Smooth muscle cell (in vitro differentiated cells): ENCODE measurements at regions not wholly inside any gene's neighbourhood (a gene's known extent, or its start where the extent isn't known, plus 50 kb on each side); places are given as distances from the start of the nearest gene placed in this dataset.

Source experiments
- DNase-seq: peaks from one replicate; lab custom pipeline; 2025; ENCODE audit not compliant: unreplicated experiment; lab: John Stamatoyannopoulos, UW
- H2AFZ ChIP-seq: fragments of 200-600 bp; sonication (generic); 2 replicates; pipeline ENCODE4 v1.6.0; 2016; ENCODE audit warnings: antibody characterized with exemption, low read depth, mild to moderate bottlenecking
- H3F3A ChIP-seq: fragments of 200-600 bp; sonication (generic); 2 replicates; pipeline ENCODE4 v1.6.0; 2017; ENCODE audit warnings: antibody characterized with exemption, low read depth
- H3K27ac ChIP-seq: fragments of 200-600 bp; sonication (generic); 2 replicates; pipeline ENCODE4 v1.5.1; 2016; ENCODE audit warnings: low read depth, mild to moderate bottlenecking
- H3K27me3 ChIP-seq: fragments of 200-600 bp; sonication (generic); 2 replicates; pipeline ENCODE4 v1.6.1; 2016; ENCODE audit warnings: low read depth, mild to moderate bottlenecking
- H3K36me3 ChIP-seq: fragments of 200-600 bp; sonication (generic); 2 replicates; pipeline ENCODE4 v1.5.1; 2016; ENCODE audit warnings: low read depth
- H3K4me1 ChIP-seq: fragments of 200-600 bp; sonication (generic); 2 replicates; pipeline ENCODE4 v1.5.1; 2016; ENCODE audit warnings: low read depth
- H3K4me2 ChIP-seq: fragments of 200-600 bp; sonication (generic); 2 replicates; pipeline ENCODE4 v1.6.0; 2016; ENCODE audit warnings: mild to moderate bottlenecking
- H3K4me3 ChIP-seq: fragments of 200-600 bp; sonication (generic); 2 replicates; pipeline ENCODE4 v1.5.1; 2016; ENCODE audit warnings: mild to moderate bottlenecking
- H3K79me2 ChIP-seq: fragments of 200-600 bp; sonication (generic); 2 replicates; pipeline ENCODE4 v1.6.0; 2016; ENCODE audit warnings: low read depth, mild to moderate bottlenecking
- H3K9ac ChIP-seq: fragments of 200-600 bp; sonication (generic); 2 replicates; pipeline ENCODE4 v1.6.0; 2016; ENCODE audit warnings: low read depth
- H3K9me3 ChIP-seq: fragments of 200-600 bp; sonication (generic); replicated peaks from 2 replicates; pipeline ENCODE4 v1.5.1; 2016; ENCODE audit warnings: low read depth
- H4K20me1 ChIP-seq: fragments of 200-600 bp; sonication (generic); 2 replicates; pipeline ENCODE4 v1.6.0; 2016; ENCODE audit warnings: low read depth
- WGBS: methylation state at CpG from one replicate; pipeline ENCODE4 v1.1.7; 2016; ENCODE audit warnings: low lambda C conversion rate; 5-methylcytosine and 5-hydroxymethylcytosine counted together
- TF ChIP-seq, protein P1 (sequence below): fragments of 200-600 bp; sonication (generic); IDR thresholded peaks from 2 replicates; pipeline ENCODE4 v1.5.1; 2017; ENCODE audit warnings: borderline replicate concordance, mild to moderate bottlenecking, antibody characterized with exemption; ENCODE audit not compliant: insufficient read depth, poor library complexity, severe bottlenecking

DNA sequence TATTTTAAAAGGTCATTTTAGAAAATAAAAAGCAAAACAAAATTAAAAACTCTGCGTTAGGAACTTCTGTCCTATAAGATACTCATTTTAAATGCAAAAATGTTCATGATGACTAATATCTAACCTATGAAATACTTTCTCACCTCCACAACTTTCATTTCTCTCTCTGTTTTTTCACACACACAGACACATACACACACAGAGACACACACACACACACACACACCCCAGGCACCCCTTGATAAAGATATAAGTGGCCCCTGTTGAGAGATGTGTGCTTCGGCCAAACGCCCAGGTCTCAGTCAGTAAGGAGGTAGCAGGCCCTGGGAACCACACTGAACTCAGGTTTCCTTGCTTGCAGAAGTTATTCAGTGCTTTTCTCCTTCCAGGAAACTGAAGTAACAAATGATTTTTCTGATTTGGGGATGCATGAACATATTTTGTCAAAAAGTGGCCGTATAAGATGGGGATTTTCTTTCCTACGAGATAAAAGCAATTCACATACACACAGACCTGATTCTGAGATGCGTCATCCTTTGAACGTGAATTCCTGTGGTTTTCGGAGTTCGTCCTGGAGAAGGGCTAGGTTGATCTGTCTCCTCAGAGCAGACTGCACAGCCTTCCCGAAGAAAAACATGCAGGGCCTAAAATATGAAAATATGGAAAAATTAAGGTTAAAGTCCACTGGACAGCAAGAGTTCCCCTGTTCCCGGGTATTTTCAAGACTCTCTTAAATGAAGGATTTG lies 306.8 kb upstream of the FOXQ1 start:
- H2AFZ ChIP-seq, result no peak overlapping the region
- no peaks in the 10 kb centered on the region for H3F3A ChIP-seq
- H3K4me1 ChIP-seq, result no peaks in the 10 kb centered on the region
- no peak overlapping the region for H3K4me3 ChIP-seq
- H3K27me3 ChIP-seq, result no peaks in the 10 kb centered on the region
- H3K27ac ChIP-seq, result peak overlapping the region; percentile 74
- 57% methylated on average over 11 of the region's 11 CpGs for WGBS
- H3K9ac ChIP-seq, result no peak overlapping the region
- no peaks in the 10 kb centered on the region for H3K79me2 ChIP-seq
- no peaks in the 10 kb centered on the region for H3K9me3 ChIP-seq
- no peak for DNase-seq
- H3K36me3 ChIP-seq, result no peaks in the 10 kb centered on the region
- H3K4me2 ChIP-seq, result peak overlapping the region; percentile 50
- TF ChIP-seq, protein P1, sequence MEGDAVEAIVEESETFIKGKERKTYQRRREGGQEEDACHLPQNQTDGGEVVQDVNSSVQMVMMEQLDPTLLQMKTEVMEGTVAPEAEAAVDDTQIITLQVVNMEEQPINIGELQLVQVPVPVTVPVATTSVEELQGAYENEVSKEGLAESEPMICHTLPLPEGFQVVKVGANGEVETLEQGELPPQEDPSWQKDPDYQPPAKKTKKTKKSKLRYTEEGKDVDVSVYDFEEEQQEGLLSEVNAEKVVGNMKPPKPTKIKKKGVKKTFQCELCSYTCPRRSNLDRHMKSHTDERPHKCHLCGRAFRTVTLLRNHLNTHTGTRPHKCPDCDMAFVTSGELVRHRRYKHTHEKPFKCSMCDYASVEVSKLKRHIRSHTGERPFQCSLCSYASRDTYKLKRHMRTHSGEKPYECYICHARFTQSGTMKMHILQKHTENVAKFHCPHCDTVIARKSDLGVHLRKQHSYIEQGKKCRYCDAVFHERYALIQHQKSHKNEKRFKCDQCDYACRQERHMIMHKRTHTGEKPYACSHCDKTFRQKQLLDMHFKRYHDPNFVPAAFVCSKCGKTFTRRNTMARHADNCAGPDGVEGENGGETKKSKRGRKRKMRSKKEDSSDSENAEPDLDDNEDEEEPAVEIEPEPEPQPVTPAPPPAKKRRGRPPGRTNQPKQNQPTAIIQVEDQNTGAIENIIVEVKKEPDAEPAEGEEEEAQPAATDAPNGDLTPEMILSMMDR, result no peak
- no peaks in the 10 kb centered on the region for H4K20me1 ChIP-seq

DNA sequence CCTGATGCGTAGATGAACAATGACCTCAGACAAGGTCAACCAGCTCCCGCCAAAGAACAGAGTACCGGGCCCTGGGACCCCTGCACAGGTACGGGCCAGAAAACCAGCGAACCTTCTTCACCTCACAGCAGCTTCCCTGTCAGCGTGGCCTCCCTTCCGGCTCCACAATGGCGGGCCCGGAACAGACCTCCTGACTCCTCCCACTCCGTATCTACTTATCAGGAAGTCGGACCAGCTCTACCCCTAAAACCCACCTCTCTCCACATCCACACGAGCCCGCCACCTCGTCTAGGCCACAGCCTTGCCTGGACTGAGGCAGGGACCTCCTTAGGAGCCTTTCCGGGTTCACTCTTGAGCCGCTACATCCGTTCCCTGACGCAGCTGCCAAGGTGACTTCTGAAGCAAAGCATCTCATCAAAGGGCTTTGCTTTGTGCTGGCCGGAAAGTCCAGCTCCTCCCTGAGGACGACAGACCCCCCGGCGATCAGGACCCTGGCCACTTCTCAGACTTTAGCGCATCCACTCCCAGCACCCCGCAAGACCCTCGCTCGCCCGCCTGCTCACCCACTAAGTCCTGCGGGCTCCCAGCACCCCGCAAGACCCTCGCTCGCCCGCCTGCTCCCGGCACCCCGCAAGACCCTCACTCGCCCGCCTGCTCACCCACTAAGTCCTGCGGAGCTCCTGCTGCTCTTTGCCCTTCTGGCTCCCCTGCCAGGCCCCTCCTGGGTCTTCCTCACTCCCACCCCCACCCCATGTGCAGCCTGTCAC lies 308.3 kb upstream of the FOXQ1 start:
- TF ChIP-seq, protein P1, result no peak
- Histone ChIP-seq H3K79me2 (no peaks in the 10 kb centered on the region), H4K20me1 (no peaks in the 10 kb centered on the region), H3K4me1 (no peaks in the 10 kb centered on the region), H2AFZ (no peak overlapping the region), H3K27ac (no peak overlapping the region), H3K9me3 (no peaks in the 10 kb centered on the region), H3F3A (no peaks in the 10 kb centered on the region), H3K36me3 (no peaks in the 10 kb centered on the region), H3K9ac (no peak overlapping the region), H3K4me3 (no peak overlapping the region), H3K4me2 (no peak overlapping the region), H3K27me3 (no peaks in the 10 kb centered on the region)
- no peak for DNase-seq
- WGBS, result 97% methylated on average over 28 of the region's 37 CpGs

DNA sequence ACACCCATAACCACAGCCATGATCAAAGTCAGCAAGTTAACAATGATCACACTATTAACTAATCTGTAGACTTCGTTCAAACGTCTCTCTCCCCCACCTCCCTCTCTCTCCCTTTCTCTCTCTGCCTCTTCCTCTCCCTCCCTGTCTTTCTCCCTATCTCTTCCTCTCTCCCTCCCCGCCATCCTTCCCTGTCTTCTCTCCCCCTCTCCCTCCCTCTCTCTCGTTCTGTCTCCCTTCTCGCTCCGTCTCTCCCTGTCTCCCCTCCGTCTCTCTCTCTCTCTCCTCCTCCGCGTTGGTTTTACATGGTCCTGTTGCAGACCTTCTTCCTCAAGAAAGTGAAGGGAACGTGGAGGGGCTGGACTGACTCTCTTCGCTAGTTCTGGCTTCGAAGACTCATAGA lies 308.9 kb upstream of the FOXQ1 start:
- Histone ChIP-seq H3K79me2 (no peaks in the 10 kb centered on the region), H3K4me3 (no peak overlapping the region), H3K27ac (no peak overlapping the region), H2AFZ (no peak overlapping the region), H3K9me3 (no peaks in the 10 kb centered on the region), H3K27me3 (no peaks in the 10 kb centered on the region), H3K4me1 (no peaks in the 10 kb centered on the region), H4K20me1 (no peaks in the 10 kb centered on the region), H3K36me3 (no peaks in the 10 kb centered on the region), H3F3A (no peaks in the 10 kb centered on the region), H3K9ac (no peak overlapping the region), H3K4me2 (no peak overlapping the region)
- TF ChIP-seq, protein P1, result no peak
- no peak for DNase-seq
- WGBS, result 93% methylated on average over 11 of the region's 12 CpGs
